ENCODE measurements at regions not wholly inside any gene's neighbourhood (a gene's known extent, or its start where the extent isn't known, plus 50 kb on each side); places are given as distances from the start of the nearest gene placed in this dataset.

GRCh38 chr10:2049560-2049959 lies 312.2 kb upstream of the ADARB2 start:
- peak; percentile 11 for DNase-seq (ENCODE audit: low spot score)
- POLR2A ChIA-PET (ENCODE audit: low non-redundant PET) = no interaction called here
- TF ChIP-seq, protein P1, sequence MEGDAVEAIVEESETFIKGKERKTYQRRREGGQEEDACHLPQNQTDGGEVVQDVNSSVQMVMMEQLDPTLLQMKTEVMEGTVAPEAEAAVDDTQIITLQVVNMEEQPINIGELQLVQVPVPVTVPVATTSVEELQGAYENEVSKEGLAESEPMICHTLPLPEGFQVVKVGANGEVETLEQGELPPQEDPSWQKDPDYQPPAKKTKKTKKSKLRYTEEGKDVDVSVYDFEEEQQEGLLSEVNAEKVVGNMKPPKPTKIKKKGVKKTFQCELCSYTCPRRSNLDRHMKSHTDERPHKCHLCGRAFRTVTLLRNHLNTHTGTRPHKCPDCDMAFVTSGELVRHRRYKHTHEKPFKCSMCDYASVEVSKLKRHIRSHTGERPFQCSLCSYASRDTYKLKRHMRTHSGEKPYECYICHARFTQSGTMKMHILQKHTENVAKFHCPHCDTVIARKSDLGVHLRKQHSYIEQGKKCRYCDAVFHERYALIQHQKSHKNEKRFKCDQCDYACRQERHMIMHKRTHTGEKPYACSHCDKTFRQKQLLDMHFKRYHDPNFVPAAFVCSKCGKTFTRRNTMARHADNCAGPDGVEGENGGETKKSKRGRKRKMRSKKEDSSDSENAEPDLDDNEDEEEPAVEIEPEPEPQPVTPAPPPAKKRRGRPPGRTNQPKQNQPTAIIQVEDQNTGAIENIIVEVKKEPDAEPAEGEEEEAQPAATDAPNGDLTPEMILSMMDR (conservative IDR thresholded peaks at IDR 0.05; ENCODE audit: low read depth) = no peak
- CTCF ChIA-PET = no interaction called here
- H3K27ac ChIP-seq = no peak overlapping the region

DNA sequence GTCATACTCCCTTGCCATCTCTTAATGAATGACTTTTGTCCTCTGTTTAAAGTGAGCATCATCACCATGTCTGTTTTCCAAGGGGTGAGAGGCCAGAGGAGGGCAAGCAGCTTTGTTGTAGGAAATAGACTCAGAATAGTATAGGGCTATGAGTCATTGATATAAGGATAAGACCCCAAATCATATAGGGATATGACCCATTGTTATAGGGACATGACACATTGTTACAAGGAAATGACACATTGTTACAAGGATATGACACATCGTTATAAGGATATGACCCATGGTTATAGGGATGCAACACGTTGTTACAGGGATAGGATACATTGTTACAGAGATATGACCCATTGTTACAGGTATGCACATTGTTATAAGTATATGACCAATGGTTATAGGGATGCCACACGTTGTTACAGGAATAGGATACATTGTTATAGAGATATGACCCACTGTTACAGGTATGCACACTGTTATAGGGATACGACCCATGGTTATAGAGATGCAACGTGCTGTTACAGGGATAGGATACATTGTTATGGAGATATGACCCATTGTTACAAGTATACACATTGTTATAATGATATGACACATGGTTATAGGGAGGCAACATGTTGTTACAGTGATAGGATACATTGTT lies 311.1 kb upstream of the ADARB2 start:
- ChIA-PET CTCF (no interaction called here), POLR2A (ENCODE audit: low non-redundant PET) (no interaction called here)
- TF ChIP-seq, protein P1 (conservative IDR thresholded peaks at IDR 0.05; ENCODE audit: low read depth) = no peak
- no peak for DNase-seq (ENCODE audit: low spot score)
- no peak overlapping the region for H3K27ac ChIP-seq

GRCh38 chr10:2047679-2048078 lies 310.4 kb upstream of the ADARB2 start:
- TF ChIP-seq, protein P1 (conservative IDR thresholded peaks at IDR 0.05; ENCODE audit: low read depth) = no peak
- ChIA-PET POLR2A (ENCODE audit: low non-redundant PET) (no interaction called here), CTCF (no interaction called here)
- no peak overlapping the region for H3K27ac ChIP-seq
- no peak for DNase-seq (ENCODE audit: low spot score)

DNA sequence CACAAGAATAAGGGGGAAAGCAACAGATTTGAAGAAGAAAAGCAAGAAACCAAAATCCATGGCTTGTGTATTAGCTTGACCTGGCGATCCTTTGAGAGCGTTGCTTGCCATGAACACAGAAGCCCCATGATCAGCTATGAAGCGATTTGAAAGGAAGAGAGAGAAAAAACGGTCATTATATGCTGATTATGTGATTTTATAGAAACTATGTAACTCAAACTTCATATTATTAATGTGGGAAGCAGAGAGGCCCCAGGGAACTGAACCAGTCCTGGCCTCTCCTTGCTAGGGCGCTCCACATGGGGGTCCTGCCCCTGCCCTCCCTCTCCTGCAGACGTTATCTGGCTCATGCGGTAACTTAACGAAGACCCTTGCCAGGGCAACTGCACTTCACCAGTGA lies 306.1 kb upstream of the ADARB2 start:
- POLR2A ChIA-PET (ENCODE audit: low non-redundant PET) = no interaction called here
- TF ChIP-seq, protein P1 (conservative IDR thresholded peaks at IDR 0.05; ENCODE audit: low read depth) = no peak
- H3K27ac ChIP-seq = no peak overlapping the region
- DNase-seq (ENCODE audit: low spot score) = no peak
- CTCF ChIA-PET = interaction anchor here (0.7 kb wide), 1 partner anchor 152 kb away, joined by 4 read pairs; no protein-coding TSS in a partner anchor

DNA sequence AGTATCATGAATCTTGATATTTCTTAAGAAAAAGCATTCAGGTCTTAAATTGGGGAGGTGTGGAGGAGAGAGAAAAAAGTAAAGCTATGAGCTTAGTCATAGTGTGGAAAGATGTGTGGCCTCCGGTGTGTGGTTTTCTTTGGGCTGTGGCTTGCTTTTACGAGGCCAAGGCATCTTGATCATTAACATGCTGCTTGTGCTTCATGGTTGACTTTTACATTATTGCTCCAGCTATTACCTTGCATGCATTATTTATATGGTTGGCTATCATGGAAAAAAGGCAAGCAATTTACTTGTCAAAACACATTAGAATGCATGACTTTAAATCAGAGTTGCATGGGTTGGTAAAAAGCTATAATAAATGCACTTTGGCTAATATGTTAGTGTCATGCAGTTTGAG lies 300.7 kb upstream of the ADARB2 start:
- no peak for DNase-seq (ENCODE audit: low spot score)
- H3K27ac ChIP-seq = no peak overlapping the region
- ChIA-PET POLR2A (ENCODE audit: low non-redundant PET) (no interaction called here), CTCF (interaction anchor here (0.6 kb wide), 1 partner anchor 278 kb away, joined by 3 read pairs; no protein-coding TSS in a partner anchor)
- TF ChIP-seq, protein P1 (conservative IDR thresholded peaks at IDR 0.05; ENCODE audit: low read depth) = no peak

DNA sequence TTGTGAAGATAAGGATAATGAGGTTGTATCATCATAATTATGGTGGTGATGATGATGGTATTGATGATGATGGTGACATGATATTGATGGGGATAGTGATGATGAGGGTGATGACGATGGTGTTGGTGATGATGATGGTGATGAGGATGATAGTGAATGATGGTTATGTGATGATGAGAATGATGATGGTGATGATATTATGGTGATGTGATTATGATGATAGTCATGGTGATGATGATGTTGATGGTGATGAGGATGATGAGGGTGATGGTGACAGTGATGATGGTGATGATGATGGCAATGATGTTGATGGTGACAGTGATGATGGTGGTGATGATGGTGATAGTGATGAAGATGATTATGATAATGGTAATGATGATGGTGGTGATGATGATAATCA lies 299.9 kb upstream of the ADARB2 start:
- POLR2A ChIA-PET (ENCODE audit: low non-redundant PET) = no interaction called here
- TF ChIP-seq, protein P1 (conservative IDR thresholded peaks at IDR 0.05; ENCODE audit: low read depth) = no peak
- H3K27ac ChIP-seq = no peak overlapping the region
- CTCF ChIA-PET = no interaction called here
- no peak for DNase-seq (ENCODE audit: low spot score)
